NB4 (cell line): ENCODE measurements at regions not wholly inside any gene's neighbourhood (a gene's known extent, or its start where the extent isn't known, plus 50 kb on each side); places are given as distances from the start of the nearest gene placed in this dataset.

Source experiments
- POLR2A ChIP-seq: IDR thresholded peaks from 2 replicates; pipeline ENCODE4 v1.6.1; 2011; ENCODE audit warnings: mild to moderate bottlenecking; ENCODE audit not compliant: insufficient read length; ENCODE audit errors: extremely low read depth
- TF ChIP-seq, protein P1 (sequence below): IDR thresholded peaks from one replicate; pipeline ENCODE4 v1.5.1; 2012; ENCODE audit warnings: low read depth, low read length

DNA sequence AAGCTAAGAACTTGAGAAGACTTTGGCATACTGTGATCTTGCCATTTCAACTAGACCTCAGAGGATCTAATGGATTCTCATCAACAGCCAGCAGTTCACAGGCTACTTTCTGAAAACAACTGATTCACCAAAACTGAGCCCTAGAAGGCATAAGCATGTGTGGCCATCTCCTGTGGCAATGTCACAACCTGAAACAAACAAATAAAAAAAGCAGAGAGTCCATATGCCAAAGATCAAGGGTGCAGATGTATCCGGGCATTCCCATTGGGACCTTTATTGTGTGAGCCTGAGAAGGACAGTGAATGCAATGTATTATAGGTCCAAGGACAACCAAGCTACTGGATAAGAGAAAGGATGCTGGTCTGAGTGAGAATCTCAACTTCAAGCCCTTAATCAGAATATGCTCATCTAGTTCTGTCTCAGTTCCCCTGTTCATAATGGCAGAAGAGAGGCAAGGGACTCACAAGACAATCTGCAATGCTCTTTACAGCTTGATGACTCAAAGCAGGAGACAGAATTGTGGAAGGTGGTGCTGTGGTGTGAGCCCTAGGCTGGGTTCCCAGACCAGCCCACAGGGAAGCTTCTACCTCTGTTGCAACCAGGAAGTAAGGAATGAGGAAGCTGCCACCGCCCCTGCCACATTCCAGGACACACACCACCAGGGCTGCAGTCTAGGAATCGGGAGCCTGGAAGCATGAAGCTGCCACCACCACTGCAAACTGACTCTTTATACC, 133.7 kb downstream of the RAP2A start:
- TF ChIP-seq, protein P1, sequence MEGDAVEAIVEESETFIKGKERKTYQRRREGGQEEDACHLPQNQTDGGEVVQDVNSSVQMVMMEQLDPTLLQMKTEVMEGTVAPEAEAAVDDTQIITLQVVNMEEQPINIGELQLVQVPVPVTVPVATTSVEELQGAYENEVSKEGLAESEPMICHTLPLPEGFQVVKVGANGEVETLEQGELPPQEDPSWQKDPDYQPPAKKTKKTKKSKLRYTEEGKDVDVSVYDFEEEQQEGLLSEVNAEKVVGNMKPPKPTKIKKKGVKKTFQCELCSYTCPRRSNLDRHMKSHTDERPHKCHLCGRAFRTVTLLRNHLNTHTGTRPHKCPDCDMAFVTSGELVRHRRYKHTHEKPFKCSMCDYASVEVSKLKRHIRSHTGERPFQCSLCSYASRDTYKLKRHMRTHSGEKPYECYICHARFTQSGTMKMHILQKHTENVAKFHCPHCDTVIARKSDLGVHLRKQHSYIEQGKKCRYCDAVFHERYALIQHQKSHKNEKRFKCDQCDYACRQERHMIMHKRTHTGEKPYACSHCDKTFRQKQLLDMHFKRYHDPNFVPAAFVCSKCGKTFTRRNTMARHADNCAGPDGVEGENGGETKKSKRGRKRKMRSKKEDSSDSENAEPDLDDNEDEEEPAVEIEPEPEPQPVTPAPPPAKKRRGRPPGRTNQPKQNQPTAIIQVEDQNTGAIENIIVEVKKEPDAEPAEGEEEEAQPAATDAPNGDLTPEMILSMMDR: no peak
- no peak for TF ChIP-seq POLR2A
